ENCODE measurements at regions not wholly inside any gene's neighbourhood (a gene's known extent, or its start where the extent isn't known, plus 50 kb on each side); places are given as distances from the start of the nearest gene placed in this dataset.

DNA sequence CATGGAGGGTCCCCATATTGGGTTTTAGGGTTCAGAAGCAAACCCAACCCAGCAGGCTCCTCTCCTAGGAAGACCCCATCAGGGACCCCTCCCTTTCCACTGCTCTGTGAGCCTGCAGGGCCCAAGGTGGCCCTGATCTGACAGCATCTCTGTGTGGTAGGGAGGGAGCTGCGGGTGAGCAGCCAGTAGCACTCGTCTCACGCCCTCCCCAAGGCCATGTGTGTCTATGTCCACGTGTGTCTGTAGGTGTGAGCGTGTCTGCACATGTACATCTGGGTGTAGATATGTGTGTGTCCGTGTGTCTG, 103.5 kb upstream of the FAM20C start (continued):
- TF ChIP-seq, protein P1, sequence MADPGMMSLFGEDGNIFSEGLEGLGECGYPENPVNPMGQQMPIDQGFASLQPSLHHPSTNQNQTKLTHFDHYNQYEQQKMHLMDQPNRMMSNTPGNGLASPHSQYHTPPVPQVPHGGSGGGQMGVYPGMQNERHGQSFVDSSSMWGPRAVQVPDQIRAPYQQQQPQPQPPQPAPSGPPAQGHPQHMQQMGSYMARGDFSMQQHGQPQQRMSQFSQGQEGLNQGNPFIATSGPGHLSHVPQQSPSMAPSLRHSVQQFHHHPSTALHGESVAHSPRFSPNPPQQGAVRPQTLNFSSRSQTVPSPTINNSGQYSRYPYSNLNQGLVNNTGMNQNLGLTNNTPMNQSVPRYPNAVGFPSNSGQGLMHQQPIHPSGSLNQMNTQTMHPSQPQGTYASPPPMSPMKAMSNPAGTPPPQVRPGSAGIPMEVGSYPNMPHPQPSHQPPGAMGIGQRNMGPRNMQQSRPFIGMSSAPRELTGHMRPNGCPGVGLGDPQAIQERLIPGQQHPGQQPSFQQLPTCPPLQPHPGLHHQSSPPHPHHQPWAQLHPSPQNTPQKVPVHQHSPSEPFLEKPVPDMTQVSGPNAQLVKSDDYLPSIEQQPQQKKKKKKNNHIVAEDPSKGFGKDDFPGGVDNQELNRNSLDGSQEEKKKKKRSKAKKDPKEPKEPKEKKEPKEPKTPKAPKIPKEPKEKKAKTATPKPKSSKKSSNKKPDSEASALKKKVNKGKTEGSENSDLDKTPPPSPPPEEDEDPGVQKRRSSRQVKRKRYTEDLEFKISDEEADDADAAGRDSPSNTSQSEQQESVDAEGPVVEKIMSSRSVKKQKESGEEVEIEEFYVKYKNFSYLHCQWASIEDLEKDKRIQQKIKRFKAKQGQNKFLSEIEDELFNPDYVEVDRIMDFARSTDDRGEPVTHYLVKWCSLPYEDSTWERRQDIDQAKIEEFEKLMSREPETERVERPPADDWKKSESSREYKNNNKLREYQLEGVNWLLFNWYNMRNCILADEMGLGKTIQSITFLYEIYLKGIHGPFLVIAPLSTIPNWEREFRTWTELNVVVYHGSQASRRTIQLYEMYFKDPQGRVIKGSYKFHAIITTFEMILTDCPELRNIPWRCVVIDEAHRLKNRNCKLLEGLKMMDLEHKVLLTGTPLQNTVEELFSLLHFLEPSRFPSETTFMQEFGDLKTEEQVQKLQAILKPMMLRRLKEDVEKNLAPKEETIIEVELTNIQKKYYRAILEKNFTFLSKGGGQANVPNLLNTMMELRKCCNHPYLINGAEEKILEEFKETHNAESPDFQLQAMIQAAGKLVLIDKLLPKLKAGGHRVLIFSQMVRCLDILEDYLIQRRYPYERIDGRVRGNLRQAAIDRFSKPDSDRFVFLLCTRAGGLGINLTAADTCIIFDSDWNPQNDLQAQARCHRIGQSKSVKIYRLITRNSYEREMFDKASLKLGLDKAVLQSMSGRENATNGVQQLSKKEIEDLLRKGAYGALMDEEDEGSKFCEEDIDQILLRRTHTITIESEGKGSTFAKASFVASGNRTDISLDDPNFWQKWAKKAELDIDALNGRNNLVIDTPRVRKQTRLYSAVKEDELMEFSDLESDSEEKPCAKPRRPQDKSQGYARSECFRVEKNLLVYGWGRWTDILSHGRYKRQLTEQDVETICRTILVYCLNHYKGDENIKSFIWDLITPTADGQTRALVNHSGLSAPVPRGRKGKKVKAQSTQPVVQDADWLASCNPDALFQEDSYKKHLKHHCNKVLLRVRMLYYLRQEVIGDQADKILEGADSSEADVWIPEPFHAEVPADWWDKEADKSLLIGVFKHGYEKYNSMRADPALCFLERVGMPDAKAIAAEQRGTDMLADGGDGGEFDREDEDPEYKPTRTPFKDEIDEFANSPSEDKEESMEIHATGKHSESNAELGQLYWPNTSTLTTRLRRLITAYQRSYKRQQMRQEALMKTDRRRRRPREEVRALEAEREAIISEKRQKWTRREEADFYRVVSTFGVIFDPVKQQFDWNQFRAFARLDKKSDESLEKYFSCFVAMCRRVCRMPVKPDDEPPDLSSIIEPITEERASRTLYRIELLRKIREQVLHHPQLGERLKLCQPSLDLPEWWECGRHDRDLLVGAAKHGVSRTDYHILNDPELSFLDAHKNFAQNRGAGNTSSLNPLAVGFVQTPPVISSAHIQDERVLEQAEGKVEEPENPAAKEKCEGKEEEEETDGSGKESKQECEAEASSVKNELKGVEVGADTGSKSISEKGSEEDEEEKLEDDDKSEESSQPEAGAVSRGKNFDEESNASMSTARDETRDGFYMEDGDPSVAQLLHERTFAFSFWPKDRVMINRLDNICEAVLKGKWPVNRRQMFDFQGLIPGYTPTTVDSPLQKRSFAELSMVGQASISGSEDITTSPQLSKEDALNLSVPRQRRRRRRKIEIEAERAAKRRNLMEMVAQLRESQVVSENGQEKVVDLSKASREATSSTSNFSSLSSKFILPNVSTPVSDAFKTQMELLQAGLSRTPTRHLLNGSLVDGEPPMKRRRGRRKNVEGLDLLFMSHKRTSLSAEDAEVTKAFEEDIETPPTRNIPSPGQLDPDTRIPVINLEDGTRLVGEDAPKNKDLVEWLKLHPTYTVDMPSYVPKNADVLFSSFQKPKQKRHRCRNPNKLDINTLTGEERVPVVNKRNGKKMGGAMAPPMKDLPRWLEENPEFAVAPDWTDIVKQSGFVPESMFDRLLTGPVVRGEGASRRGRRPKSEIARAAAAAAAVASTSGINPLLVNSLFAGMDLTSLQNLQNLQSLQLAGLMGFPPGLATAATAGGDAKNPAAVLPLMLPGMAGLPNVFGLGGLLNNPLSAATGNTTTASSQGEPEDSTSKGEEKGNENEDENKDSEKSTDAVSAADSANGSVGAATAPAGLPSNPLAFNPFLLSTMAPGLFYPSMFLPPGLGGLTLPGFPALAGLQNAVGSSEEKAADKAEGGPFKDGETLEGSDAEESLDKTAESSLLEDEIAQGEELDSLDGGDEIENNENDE (IDR thresholded peaks at IDR 0.05; ENCODE audit: insufficient replicate concordance, low read length): no peak
- no peak for TF ChIP-seq KDM4A (IDR thresholded peaks at IDR 0.05; ENCODE audit: low read depth, low read length, severe bottlenecking)
- no peak for TF ChIP-seq GTF2F1 (IDR thresholded peaks at IDR 0.05; ENCODE audit: borderline replicate concordance, low read depth, low read length)
- TF ChIP-seq CBX8 (IDR thresholded peaks at IDR 0.05; ENCODE audit: borderline replicate concordance, low read depth, low read length): no peak
- no peak for TF ChIP-seq GABPA (IDR thresholded peaks at IDR 0.05; ENCODE audit: borderline replicate concordance, insufficient read depth, low read length)
- TF ChIP-seq TAF1 (IDR thresholded peaks at IDR 0.05; ENCODE audit: low read depth, low read length): no peak
- no peak for TF ChIP-seq TEAD4 (IDR thresholded peaks at IDR 0.05; ENCODE audit: low read depth, low read length)
- TF ChIP-seq SP2 (IDR thresholded peaks at IDR 0.05; ENCODE audit: low read length): no peak
- no peak for TF ChIP-seq MAFK (IDR thresholded peaks at IDR 0.05; ENCODE audit: low read depth, low read length)
- no peak for TF ChIP-seq POLR2A (IDR thresholded peaks at IDR 0.05; ENCODE audit: control extremely low read depth in 1 of 2, low read depth in 2 of 2, low read length in 2 of 2)
- no peak for TF ChIP-seq E2F6 (IDR thresholded peaks at IDR 0.05)
- no peak for TF ChIP-seq KDM1A (IDR thresholded peaks at IDR 0.05; ENCODE audit: borderline replicate concordance, low read length)
- no peak for TF ChIP-seq NANOG (IDR thresholded peaks at IDR 0.05; ENCODE audit: insufficient read depth, low read depth, low read length, poor library complexity, severe bottlenecking)

Measured in H1 (cell line).